ENCODE measurements at regions not wholly inside any gene's neighbourhood (a gene's known extent, or its start where the extent isn't known, plus 50 kb on each side); places are given as distances from the start of the nearest gene placed in this dataset.

DNA sequence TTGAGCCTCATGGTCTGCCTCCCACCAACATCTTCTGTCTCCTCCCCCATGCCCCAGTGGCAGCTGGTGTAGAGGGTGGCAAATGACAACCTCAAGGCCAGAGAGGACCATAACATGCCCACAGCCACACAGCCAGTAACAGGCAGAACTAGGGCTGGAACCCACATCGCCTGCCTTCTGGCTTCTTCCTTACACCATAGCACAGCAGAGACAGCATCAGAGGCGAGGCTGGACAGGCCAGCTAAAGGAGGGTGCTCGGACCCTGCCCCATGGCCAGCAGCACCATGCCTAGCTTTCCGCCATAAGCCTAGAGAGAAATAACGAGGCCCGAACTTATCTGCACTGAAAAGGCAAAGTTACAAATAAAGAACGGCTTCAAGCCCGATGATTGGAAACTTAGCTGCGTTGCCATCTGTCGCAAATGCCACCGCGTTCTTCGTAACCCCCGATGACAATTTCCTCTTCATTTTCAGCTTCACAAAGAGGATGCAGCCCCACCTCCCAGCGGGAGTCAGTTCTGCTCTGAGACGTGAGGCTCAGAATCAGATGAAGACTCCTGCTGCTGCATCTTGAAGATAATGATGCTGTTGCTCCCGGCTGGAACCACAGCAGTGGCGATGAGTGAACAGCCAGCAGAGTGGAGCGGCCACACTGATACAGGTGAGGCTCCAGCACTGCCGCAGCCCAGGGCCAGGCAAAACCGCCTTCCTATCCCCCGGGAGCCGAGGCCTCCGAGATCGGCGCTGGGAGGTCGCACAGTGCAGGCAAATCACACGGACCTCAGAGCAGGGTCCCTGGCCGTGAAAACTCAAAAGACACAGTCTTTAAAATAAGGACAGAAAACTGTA is 73.8 kb upstream of the RTL6 start:
- Histone ChIP-seq H3K4me1 (ENCODE audit: control insufficient read depth in 2 of 3, insufficient read depth in 2 of 3, low read depth in 1 of 3, low read length in 3 of 3) (peaks cover 0 to 2% (median 0%) of the 10 kb centered on the region in 3 donors), H3K9ac (ENCODE audit: low read length in 3 of 3) (no peak overlapping the region), H3K9me3 (ENCODE audit: control insufficient read depth in 2 of 3, insufficient read depth in 1 of 3, low read length in 3 of 3) (peaks cover 0 to 6% (median 0%) of the 10 kb centered on the region in 3 donors), H3K27me3 (ENCODE audit: control insufficient read depth, insufficient read depth, low read length) (no peaks in the 10 kb centered on the region), H3K4me3 (ENCODE audit: low read length in 3 of 3) (no peak overlapping the region), H3K27ac (ENCODE audit: low read depth in 2 of 2, low read length in 2 of 2) (no peak overlapping the region), H3K36me3 (ENCODE audit: control insufficient read depth in 2 of 3, insufficient read depth in 3 of 3, low read length in 3 of 3) (no peaks in the 10 kb centered on the region)
- no peak for FAIRE-seq
- no peak for DNase-seq
- intact Hi-C loops (cut with DNase I) = loop anchor here (5.0 kb wide), 1 partner anchor 489 kb away; no protein-coding TSS in a partner anchor
- TF ChIP-seq, protein P1, sequence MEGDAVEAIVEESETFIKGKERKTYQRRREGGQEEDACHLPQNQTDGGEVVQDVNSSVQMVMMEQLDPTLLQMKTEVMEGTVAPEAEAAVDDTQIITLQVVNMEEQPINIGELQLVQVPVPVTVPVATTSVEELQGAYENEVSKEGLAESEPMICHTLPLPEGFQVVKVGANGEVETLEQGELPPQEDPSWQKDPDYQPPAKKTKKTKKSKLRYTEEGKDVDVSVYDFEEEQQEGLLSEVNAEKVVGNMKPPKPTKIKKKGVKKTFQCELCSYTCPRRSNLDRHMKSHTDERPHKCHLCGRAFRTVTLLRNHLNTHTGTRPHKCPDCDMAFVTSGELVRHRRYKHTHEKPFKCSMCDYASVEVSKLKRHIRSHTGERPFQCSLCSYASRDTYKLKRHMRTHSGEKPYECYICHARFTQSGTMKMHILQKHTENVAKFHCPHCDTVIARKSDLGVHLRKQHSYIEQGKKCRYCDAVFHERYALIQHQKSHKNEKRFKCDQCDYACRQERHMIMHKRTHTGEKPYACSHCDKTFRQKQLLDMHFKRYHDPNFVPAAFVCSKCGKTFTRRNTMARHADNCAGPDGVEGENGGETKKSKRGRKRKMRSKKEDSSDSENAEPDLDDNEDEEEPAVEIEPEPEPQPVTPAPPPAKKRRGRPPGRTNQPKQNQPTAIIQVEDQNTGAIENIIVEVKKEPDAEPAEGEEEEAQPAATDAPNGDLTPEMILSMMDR (IDR thresholded peaks at IDR 0.05; ENCODE audit: borderline replicate concordance, extremely low read depth, insufficient read depth) = no peak

DNA sequence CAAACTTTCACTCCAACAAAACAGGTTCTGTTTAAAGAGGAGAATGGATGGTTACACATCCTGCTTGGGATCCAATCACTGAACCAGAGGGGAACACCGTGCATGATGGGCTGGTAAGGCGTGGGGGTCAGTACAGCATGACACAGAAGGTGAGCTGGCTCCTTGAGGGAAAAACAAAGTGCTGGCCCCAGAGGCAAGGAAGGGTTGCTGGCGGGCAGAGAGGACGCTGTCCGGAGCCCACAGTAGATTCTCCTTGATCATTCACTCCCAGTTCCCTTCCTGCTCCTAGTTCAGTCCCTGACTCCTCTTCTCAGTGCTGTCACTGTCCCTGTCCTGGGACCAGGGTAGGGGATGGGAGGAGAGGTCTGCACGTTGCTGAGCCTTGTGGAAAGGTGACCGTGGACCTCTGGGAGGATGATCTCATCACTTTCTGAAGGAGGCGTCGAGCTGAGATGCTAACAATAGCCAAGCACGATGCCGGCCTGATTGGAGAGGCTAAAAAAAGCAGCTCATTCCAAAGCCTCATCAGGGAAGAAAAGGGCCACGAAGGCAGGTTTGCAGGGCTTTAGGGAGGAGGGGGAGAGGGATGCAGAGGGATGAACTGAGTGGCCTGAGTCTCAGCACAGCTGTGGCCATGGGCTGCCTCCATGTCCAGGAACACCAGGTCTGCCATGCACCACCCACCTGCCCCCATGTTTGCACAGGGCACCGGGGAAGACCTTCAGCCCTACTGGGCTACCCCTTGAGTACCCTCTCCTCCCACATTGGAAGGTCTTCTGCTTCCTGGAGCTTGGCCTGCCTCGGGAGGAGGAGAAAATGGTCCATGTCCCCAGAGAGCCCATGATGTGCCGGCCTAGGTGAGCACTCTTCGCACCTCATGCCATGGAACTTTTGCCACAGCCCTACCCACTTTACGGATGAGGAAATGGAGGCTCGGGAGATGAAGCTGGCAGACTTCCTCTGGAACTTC is 72.7 kb upstream of the RTL6 start:
- Histone ChIP-seq H3K36me3 (ENCODE audit: control insufficient read depth in 2 of 3, insufficient read depth in 3 of 3, low read length in 3 of 3) (no peaks in the 10 kb centered on the region), H3K4me3 (ENCODE audit: low read length in 3 of 3) (no peak overlapping the region), H3K27ac (ENCODE audit: low read depth in 2 of 2, low read length in 2 of 2) (no peak overlapping the region), H3K4me1 (ENCODE audit: control insufficient read depth in 2 of 3, insufficient read depth in 2 of 3, low read depth in 1 of 3, low read length in 3 of 3) (peaks cover 0 to 2% (median 0%) of the 10 kb centered on the region in 3 donors), H3K27me3 (ENCODE audit: control insufficient read depth, insufficient read depth, low read length) (no peaks in the 10 kb centered on the region), H3K9ac (ENCODE audit: low read length in 3 of 3) (no peak overlapping the region), H3K9me3 (ENCODE audit: control insufficient read depth in 2 of 3, insufficient read depth in 1 of 3, low read length in 3 of 3) (peaks cover 0 to 6% (median 0%) of the 10 kb centered on the region in 3 donors)
- FAIRE-seq = no peak
- DNase-seq = no peak
- intact Hi-C loops (cut with DNase I) = loop anchor here (5.0 kb wide), 1 partner anchor 488 kb away; no protein-coding TSS in a partner anchor
- TF ChIP-seq, protein P1 (IDR thresholded peaks at IDR 0.05; ENCODE audit: borderline replicate concordance, extremely low read depth, insufficient read depth) = no peak

DNA sequence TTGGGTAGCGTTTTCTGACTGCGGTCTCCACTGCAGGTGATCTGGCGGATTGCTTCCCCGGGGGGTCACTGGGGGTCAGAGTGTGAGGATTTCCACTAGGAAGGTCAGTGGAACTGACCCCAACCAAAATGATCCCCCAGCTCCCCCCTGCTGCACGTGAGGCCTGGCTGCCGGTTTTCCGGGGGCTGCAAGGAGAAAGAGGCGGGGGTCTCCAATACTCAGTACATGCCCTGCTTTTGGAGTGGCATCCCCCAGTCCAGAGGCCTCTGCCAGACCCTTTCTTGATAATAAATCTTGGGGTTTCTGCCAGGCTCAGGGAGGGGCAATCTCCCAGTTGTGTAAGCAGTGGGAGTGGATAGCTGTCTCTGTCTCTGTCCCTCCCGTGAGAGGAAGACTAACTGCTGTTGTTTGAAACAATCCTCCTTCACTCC is 71.5 kb upstream of the RTL6 start:
- no peak overlapping the region for H3K4me3 ChIP-seq (ENCODE audit: low read length in 3 of 3)
- H3K4me1 ChIP-seq (ENCODE audit: control insufficient read depth in 2 of 3, insufficient read depth in 2 of 3, low read depth in 1 of 3, low read length in 3 of 3) = peaks cover 0 to 2% (median 0%) of the 10 kb centered on the region in 3 donors
- no peak overlapping the region for H3K9ac ChIP-seq (ENCODE audit: low read length in 3 of 3)
- TF ChIP-seq, protein P1 (IDR thresholded peaks at IDR 0.05; ENCODE audit: borderline replicate concordance, extremely low read depth, insufficient read depth) = no peak
- intact Hi-C loops (cut with DNase I) = no loop called here
- FAIRE-seq = no peak
- peak in 4 of 5 donors; percentile 57 to 65 (median 58) for DNase-seq
- no peak overlapping the region for H3K27ac ChIP-seq (ENCODE audit: low read depth in 2 of 2, low read length in 2 of 2)
- H3K27me3 ChIP-seq (ENCODE audit: control insufficient read depth, insufficient read depth, low read length) = no peaks in the 10 kb centered on the region
- H3K36me3 ChIP-seq (ENCODE audit: control insufficient read depth in 2 of 3, insufficient read depth in 3 of 3, low read length in 3 of 3) = no peaks in the 10 kb centered on the region
- peaks cover 0 to 6% (median 0%) of the 10 kb centered on the region in 3 donors for H3K9me3 ChIP-seq (ENCODE audit: control insufficient read depth in 2 of 3, insufficient read depth in 1 of 3, low read length in 3 of 3)
